GM12878 (cell line): ENCODE measurements at regions not wholly inside any gene's neighbourhood (a gene's known extent, or its start where the extent isn't known, plus 50 kb on each side); places are given as distances from the start of the nearest gene placed in this dataset.

Experiments used
- ATAC-seq: fragments of 200-7000 bp; cut with Tn5 transposase; 3 replicates; pipeline ENCODE4 v1.9.1; 2020; ENCODE audit warnings: mild to moderate bottlenecking, moderate library complexity
- BruUV-seq: library from RNA; stranded (reverse); fragments of 400-500 nt; replicated peaks from 2 replicates; lab custom pipeline; 2021; lab: Mats Ljungman, UMichigan
- CTCF ChIA-PET: fragments of 300-600 bp; sonication (Branson Sonifier 250); formaldehyde crosslinking; extraction: SDS; loops from one replicate; lab custom pipeline; 2021; ENCODE audit warnings: inconsistent platforms; lab: Yijun Ruan, JAX
- POLR2A ChIA-PET: fragments of 350-600 bp; formaldehyde crosslinking; extraction: SDS; loops from one replicate; lab custom pipeline; 2021; ENCODE audit warnings: inconsistent platforms; lab: Charles Lee
- RAD21 ChIA-PET: fragments of 300-600 bp; sonication (Branson Sonifier 250); formaldehyde crosslinking; loops from one replicate; lab custom pipeline; 2023; ENCODE audit warnings: antibody characterized with exemption; ENCODE audit not compliant: unreplicated experiment; lab: Charles Lee
- SMC1A ChIA-PET: fragments of 300-600 bp; sonication (Branson Sonifier 250); formaldehyde crosslinking; loops from one replicate; lab custom pipeline; 2023; ENCODE audit not compliant: unreplicated experiment, uncharacterized antibody; lab: Charles Lee
- DNase-seq: peaks from one replicate; pipeline ENCODE4 v3.0.0-alpha.2; 2011; ENCODE audit warnings: low read depth, low spot score
- FAIRE-seq: peaks from 3 replicates; lab custom pipeline; 2011; peaks lifted over from hg19 to GRCh38; lab: Jason Lieb, UNC
- H2AFZ ChIP-seq: 2 replicates; pipeline ENCODE4 v1.6.0; 2011; ENCODE audit warnings: low read depth, low read length, control low read depth; ENCODE audit not compliant: control insufficient read depth
- H3K27ac ChIP-seq: 2 replicates; pipeline ENCODE4 v1.5.1; 2011; ENCODE audit warnings: control low read depth; ENCODE audit not compliant: control insufficient read depth, insufficient read depth
- H3K27me3 ChIP-seq, 2 experiments: replicated peaks in 1 of 2; 2 replicates each; pipeline versions ENCODE4 v1.6.0 to v1.6.1; 2011; ENCODE audit warnings: low read length in 1 of 2; ENCODE audit not compliant: control insufficient read depth in 2 of 2, insufficient read depth in 2 of 2
- H3K36me3 ChIP-seq, 2 experiments: 2 replicates each; pipeline ENCODE4 v1.5.1; 2011; ENCODE audit warnings: low read length in 1 of 2; ENCODE audit not compliant: control insufficient read depth in 2 of 2, insufficient read depth in 2 of 2
- H3K4me1 ChIP-seq: 2 replicates; pipeline ENCODE4 v1.6.1; 2011; ENCODE audit warnings: mild to moderate bottlenecking, low read length, moderate library complexity, mixed read lengths; ENCODE audit not compliant: control insufficient read depth, insufficient read depth
- H3K4me2 ChIP-seq: 2 replicates; pipeline ENCODE4 v1.6.0; 2011; ENCODE audit warnings: control low read depth; ENCODE audit not compliant: control insufficient read depth, insufficient read depth
- H3K4me3 ChIP-seq: fragments of 200-600 bp; sonication (generic); 2 replicates; pipeline ENCODE4 v1.5.1; 2016
- H3K79me2 ChIP-seq: 2 replicates; pipeline ENCODE4 v1.6.0; 2011; ENCODE audit warnings: low read length; ENCODE audit not compliant: control insufficient read depth, insufficient read depth
- H3K9ac ChIP-seq: 2 replicates; pipeline ENCODE4 v1.8.0; 2011; ENCODE audit warnings: low read length, control low read depth, mixed read lengths; ENCODE audit not compliant: control insufficient read depth, insufficient read depth
- H3K9me3 ChIP-seq: replicated peaks from 3 replicates; pipeline ENCODE4 v1.5.1; 2011; ENCODE audit warnings: mild to moderate bottlenecking, low read length; ENCODE audit not compliant: control insufficient read depth, insufficient read depth
- H4K20me1 ChIP-seq: 2 replicates; pipeline ENCODE4 v1.6.0; 2011; ENCODE audit not compliant: control insufficient read depth, insufficient read depth
- BRCA1 ChIP-seq: IDR thresholded peaks from 2 replicates; pipeline ENCODE4 v1.6.1; 2011; ENCODE audit warnings: low read depth, low read length, improper control_type of control experiment
- CHD2 ChIP-seq: IDR thresholded peaks from 2 replicates; pipeline ENCODE4 v1.6.1; 2011; ENCODE audit warnings: low read depth, low read length, improper control_type of control experiment, borderline replicate concordance
- CHD4 ChIP-seq: fragments of 200-600 bp; sonication (generic); IDR thresholded peaks from 2 replicates; pipeline ENCODE4 v1.6.1; 2016; ENCODE audit warnings: mild to moderate bottlenecking
- EZH2 ChIP-seq: IDR thresholded peaks from 2 replicates; pipeline ENCODE4 v1.6.1; 2012; ENCODE audit warnings: low read depth, mild to moderate bottlenecking, control low read depth, inconsistent platforms, low read length, borderline replicate concordance; ENCODE audit not compliant: control insufficient read depth
- MEF2A ChIP-seq: IDR thresholded peaks from 2 replicates; pipeline ENCODE4 v1.6.1; 2011; ENCODE audit warnings: low read depth, mild to moderate bottlenecking, low read length, moderate library complexity; ENCODE audit not compliant: insufficient read depth
- MYB ChIP-seq: fragments of 150-350 bp; IDR thresholded peaks from 2 replicates; pipeline ENCODE4 v1.6.1; 2014; ENCODE audit warnings: mild to moderate bottlenecking, low read depth, low read length, borderline replicate concordance
- NRF1 ChIP-seq: conservative IDR thresholded peaks from 2 replicates; pipeline ENCODE4 v1.6.1; 2011; ENCODE audit warnings: mild to moderate bottlenecking, low read depth, low read length, improper control_type of control experiment
- POLR2AphosphoS2 ChIP-seq: IDR thresholded peaks from 2 replicates; pipeline ENCODE4 v1.6.1; 2011; ENCODE audit warnings: low read depth, mild to moderate bottlenecking, low read length, improper control_type of control experiment, moderate library complexity
- RAD51 ChIP-seq: fragments of 450-650 bp; IDR thresholded peaks from 2 replicates; pipeline ENCODE4 v1.6.1; 2016; ENCODE audit warnings: moderate library complexity, mild to moderate bottlenecking, inconsistent platforms
- TCF3 ChIP-seq: IDR thresholded peaks from 2 replicates; pipeline ENCODE4 v1.6.1; 2012; ENCODE audit warnings: low read depth, mild to moderate bottlenecking, low read length, borderline replicate concordance; ENCODE audit not compliant: insufficient read depth
- WGBS: methylation state at CpG from one replicate; pipeline ENCODE4 v1.1.6; 2016; ENCODE audit warnings: low lambda C conversion rate; ENCODE audit not compliant: insufficient replicate concordance, insufficient coverage; ENCODE audit errors: missing lambda C conversion rate; 5-methylcytosine and 5-hydroxymethylcytosine counted together
- in situ Hi-C: fragments of 300-500 bp; cut with MboI; formaldehyde crosslinking; loops from 9 replicates; pipeline ENCODE4 v1.14.3; 2018; ENCODE audit warnings: mixed read lengths
- intact Hi-C: fragments of 100-400 bp; cut with micrococcal nuclease; formaldehyde crosslinking; loops from one replicate; pipeline ENCODE4 v1.14.2; 2022; ENCODE audit not compliant: unreplicated experiment
- TF ChIP-seq, protein P1 (sequence below): fragments of 450-650 bp; IDR thresholded peaks from 2 replicates; pipeline ENCODE4 v1.6.1; 2017; ENCODE audit warnings: antibody characterized with exemption, mild to moderate bottlenecking, moderate library complexity
- TF ChIP-seq, protein P2 (sequence below): fragments of 450-650 bp; IDR thresholded peaks from 2 replicates; pipeline ENCODE4 v1.6.1; 2016; ENCODE audit warnings: mild to moderate bottlenecking
- TF ChIP-seq, protein P3 (sequence below): fragments of 450-650 bp; IDR thresholded peaks from 2 replicates; pipeline ENCODE4 v1.6.1; 2017; ENCODE audit warnings: mild to moderate bottlenecking

DNA sequence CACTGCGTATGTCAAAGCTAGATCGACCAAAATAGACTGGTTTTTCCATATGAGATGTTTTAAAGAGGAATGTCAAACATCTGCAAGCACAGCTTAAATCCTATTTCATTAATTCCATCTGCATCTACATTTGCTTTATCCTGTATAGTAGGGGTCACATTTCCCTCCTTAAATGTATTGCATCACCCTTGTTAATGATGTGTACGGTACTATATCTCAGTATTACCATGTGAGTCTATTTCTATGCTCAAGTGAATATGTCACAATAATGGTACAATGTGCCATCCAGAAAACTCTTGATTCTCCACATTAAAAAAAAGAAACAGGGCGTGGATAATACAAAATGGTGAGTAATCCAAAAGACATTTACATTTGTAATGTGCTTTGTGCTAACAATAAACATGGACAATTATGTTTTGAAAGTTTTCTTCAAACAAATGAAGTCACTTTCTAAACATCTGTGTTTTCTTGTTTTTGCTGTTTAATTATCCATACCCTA is 56.6 kb downstream of the TWIST1 start:
- H4K20me1 ChIP-seq: no peaks in the 10 kb centered on the region
- H3K9me3 ChIP-seq: no peaks in the 10 kb centered on the region
- H3K79me2 ChIP-seq: no peaks in the 10 kb centered on the region
- H3K9ac ChIP-seq: no peak overlapping the region
- RAD21 ChIA-PET: no interaction called here
- FAIRE-seq (no peak), DNase-seq (no peak), ATAC-seq (no peak)
- CTCF ChIA-PET: interaction anchor here (0.9 to 1.2 kb wide), 2 partner anchors 9 to 58 kb away, joined by 3 to 5 read pairs; no protein-coding TSS in a partner anchor
- SMC1A ChIA-PET: no interaction called here
- H3K4me2 ChIP-seq: no peak overlapping the region
- no peaks in the 10 kb centered on the region for H3K36me3 ChIP-seq
- H3K4me3 ChIP-seq: no peak overlapping the region
- no peak for TF ChIP-seq NRF1
- no peak for TF ChIP-seq BRCA1
- no peak for TF ChIP-seq RAD51
- no peak for TF ChIP-seq MYB
- TF ChIP-seq, protein P1, sequence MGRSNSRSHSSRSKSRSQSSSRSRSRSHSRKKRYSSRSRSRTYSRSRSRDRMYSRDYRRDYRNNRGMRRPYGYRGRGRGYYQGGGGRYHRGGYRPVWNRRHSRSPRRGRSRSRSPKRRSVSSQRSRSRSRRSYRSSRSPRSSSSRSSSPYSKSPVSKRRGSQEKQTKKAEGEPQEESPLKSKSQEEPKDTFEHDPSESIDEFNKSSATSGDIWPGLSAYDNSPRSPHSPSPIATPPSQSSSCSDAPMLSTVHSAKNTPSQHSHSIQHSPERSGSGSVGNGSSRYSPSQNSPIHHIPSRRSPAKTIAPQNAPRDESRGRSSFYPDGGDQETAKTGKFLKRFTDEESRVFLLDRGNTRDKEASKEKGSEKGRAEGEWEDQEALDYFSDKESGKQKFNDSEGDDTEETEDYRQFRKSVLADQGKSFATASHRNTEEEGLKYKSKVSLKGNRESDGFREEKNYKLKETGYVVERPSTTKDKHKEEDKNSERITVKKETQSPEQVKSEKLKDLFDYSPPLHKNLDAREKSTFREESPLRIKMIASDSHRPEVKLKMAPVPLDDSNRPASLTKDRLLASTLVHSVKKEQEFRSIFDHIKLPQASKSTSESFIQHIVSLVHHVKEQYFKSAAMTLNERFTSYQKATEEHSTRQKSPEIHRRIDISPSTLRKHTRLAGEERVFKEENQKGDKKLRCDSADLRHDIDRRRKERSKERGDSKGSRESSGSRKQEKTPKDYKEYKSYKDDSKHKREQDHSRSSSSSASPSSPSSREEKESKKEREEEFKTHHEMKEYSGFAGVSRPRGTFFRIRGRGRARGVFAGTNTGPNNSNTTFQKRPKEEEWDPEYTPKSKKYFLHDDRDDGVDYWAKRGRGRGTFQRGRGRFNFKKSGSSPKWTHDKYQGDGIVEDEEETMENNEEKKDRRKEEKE: no peak
- TF ChIP-seq EZH2: no peak
- TF ChIP-seq, protein P2, sequence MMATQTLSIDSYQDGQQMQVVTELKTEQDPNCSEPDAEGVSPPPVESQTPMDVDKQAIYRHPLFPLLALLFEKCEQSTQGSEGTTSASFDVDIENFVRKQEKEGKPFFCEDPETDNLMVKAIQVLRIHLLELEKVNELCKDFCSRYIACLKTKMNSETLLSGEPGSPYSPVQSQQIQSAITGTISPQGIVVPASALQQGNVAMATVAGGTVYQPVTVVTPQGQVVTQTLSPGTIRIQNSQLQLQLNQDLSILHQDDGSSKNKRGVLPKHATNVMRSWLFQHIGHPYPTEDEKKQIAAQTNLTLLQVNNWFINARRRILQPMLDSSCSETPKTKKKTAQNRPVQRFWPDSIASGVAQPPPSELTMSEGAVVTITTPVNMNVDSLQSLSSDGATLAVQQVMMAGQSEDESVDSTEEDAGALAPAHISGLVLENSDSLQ: no peak
- no peak for TF ChIP-seq CHD4
- no peak for TF ChIP-seq TCF3
- no peak for TF ChIP-seq POLR2AphosphoS2
- TF ChIP-seq, protein P3, sequence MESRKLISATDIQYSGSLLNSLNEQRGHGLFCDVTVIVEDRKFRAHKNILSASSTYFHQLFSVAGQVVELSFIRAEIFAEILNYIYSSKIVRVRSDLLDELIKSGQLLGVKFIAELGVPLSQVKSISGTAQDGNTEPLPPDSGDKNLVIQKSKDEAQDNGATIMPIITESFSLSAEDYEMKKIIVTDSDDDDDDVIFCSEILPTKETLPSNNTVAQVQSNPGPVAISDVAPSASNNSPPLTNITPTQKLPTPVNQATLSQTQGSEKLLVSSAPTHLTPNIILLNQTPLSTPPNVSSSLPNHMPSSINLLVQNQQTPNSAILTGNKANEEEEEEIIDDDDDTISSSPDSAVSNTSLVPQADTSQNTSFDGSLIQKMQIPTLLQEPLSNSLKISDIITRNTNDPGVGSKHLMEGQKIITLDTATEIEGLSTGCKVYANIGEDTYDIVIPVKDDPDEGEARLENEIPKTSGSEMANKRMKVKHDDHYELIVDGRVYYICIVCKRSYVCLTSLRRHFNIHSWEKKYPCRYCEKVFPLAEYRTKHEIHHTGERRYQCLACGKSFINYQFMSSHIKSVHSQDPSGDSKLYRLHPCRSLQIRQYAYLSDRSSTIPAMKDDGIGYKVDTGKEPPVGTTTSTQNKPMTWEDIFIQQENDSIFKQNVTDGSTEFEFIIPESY: no peak
- TF ChIP-seq CHD2: no peak
- TF ChIP-seq MEF2A: no peak
- 60% methylated on average over 4 of the region's 4 CpGs for WGBS
- POLR2A ChIA-PET: no interaction called here
- H3K4me1 ChIP-seq: no peaks in the 10 kb centered on the region
- BruUV-seq: no TSS peak
- H3K27ac ChIP-seq: no peak overlapping the region
- intact Hi-C loops (no loop called here), in situ Hi-C loops (no loop called here)
- H3K27me3 ChIP-seq: no peaks in the 10 kb centered on the region; a peak in 1 of 4 replicates
- H2AFZ ChIP-seq: no peak overlapping the region
